Panc1 (cell line): ENCODE measurements at regions not wholly inside any gene's neighbourhood (a gene's known extent, or its start where the extent isn't known, plus 50 kb on each side); places are given as distances from the start of the nearest gene placed in this dataset.

ENCODE experiments used
- ATAC-seq: fragments of 200-7000 bp; cut with Tn5 transposase; 2 replicates; pipeline ENCODE4 v1.9.1; 2020; ENCODE audit warnings: mild to moderate bottlenecking, moderate library complexity
- BruUV-seq: library from RNA; stranded (reverse); fragments of 400-500 nt; replicated peaks from 2 replicates; lab custom pipeline; 2021; lab: Mats Ljungman, UMichigan
- CTCF ChIA-PET: fragments of 300-600 bp; sonication (Branson Sonifier 250); formaldehyde crosslinking; loops from one replicate; lab custom pipeline; 2022; ENCODE audit warnings: antibody characterized with exemption; lab: Charles Lee
- POLR2A ChIA-PET: fragments of 300-600 bp; sonication (Branson Sonifier 250); formaldehyde crosslinking; loops from one replicate; lab custom pipeline; 2022; ENCODE audit warnings: antibody characterized with exemption; lab: Charles Lee
- DNase-seq: peaks from one replicate; pipeline ENCODE4 v3.0.0-alpha.2; 2010; ENCODE audit warnings: low read depth, low spot score
- H3K27ac ChIP-seq: 2 replicates; pipeline ENCODE4 v1.5.1; 2011; ENCODE audit warnings: mild to moderate bottlenecking, low read length, inconsistent platforms
- H3K27me3 ChIP-seq: fragments of 200-500 bp; sonication (Bioruptor generic); 2 replicates; pipeline ENCODE4 v1.6.0; 2014; ENCODE audit warnings: low read length, inconsistent platforms; ENCODE audit not compliant: control insufficient read depth, insufficient read depth
- H3K36me3 ChIP-seq: fragments of 200-500 bp; sonication (Bioruptor generic); 2 replicates; pipeline ENCODE4 v1.5.1; 2014; ENCODE audit warnings: inconsistent platforms, mild to moderate bottlenecking, low read length, moderate library complexity; ENCODE audit not compliant: control insufficient read depth, insufficient read depth
- H3K4me1 ChIP-seq: 2 replicates; pipeline ENCODE4 v1.5.1; 2011; ENCODE audit warnings: inconsistent platforms, mild to moderate bottlenecking, low read length, moderate library complexity; ENCODE audit not compliant: control insufficient read depth, insufficient read depth
- H3K4me3 ChIP-seq, 2 experiments: 2 replicates each; pipeline ENCODE4 v1.5.1; 2011 to 2012; ENCODE audit warnings: low read depth in 2 of 2, low read length in 2 of 2, mild to moderate bottlenecking in 2 of 2, inconsistent platforms in 1 of 2, moderate library complexity in 1 of 2
- H3K9me3 ChIP-seq: fragments of 200-500 bp; sonication (Bioruptor generic); 2 replicates; pipeline ENCODE4 v1.5.1; 2014; ENCODE audit warnings: low read depth, mild to moderate bottlenecking, inconsistent platforms, low read length, moderate library complexity; ENCODE audit not compliant: control insufficient read depth, insufficient read depth
- CTCF ChIP-seq: fragments of 450-650 bp; IDR thresholded peaks from 2 replicates; pipeline ENCODE4 v1.5.1; 2017; ENCODE audit warnings: mild to moderate bottlenecking
- POLR2AphosphoS5 ChIP-seq: IDR thresholded peaks from 2 replicates; pipeline ENCODE4 v1.6.1; 2012; ENCODE audit warnings: mild to moderate bottlenecking, low read depth, low read length, moderate library complexity
- REST ChIP-seq, 2 experiments: IDR thresholded peaks; 2 replicates each; pipeline ENCODE4 v1.6.1; 2011 to 2012; ENCODE audit warnings: low read depth in 2 of 2, control low read depth in 1 of 2, low read length in 1 of 2, mild to moderate bottlenecking in 1 of 2, moderate library complexity in 1 of 2; ENCODE audit not compliant: insufficient read depth in 1 of 2
- SIN3A ChIP-seq: IDR thresholded peaks from 2 replicates; pipeline ENCODE4 v1.6.1; 2012; ENCODE audit warnings: low read depth, mild to moderate bottlenecking, low read length, moderate library complexity, borderline replicate concordance; ENCODE audit not compliant: insufficient read depth
- TCF7L2 ChIP-seq: IDR thresholded peaks from 2 replicates; pipeline ENCODE4 v1.6.1; 2011; ENCODE audit warnings: mild to moderate bottlenecking, low read depth, low read length, inconsistent platforms
- in situ Hi-C: cut with HindIII; loops from 2 replicates; pipeline ENCODE4 v1.10.0; 2016; ENCODE audit warnings: low sequenced_read_pairs, low pct_unique_long_range_greater_than_20kb
- intact Hi-C: fragments of 100-400 bp; cut with micrococcal nuclease; formaldehyde crosslinking; loops from one replicate; pipeline ENCODE4 v1.10.0; 2022; ENCODE audit not compliant: unreplicated experiment

GRCh38 chr5:117588611-117589010, 1014.0 kb upstream of the SEMA6A start:
- TF ChIP-seq CTCF (no peak), TCF7L2 (no peak), SIN3A (no peak), REST (IDR thresholded peaks at IDR 0.05; ENCODE audit: insufficient read depth in 1 of 2, low read depth in 2 of 2, low read length in 1 of 2) (no peak), POLR2AphosphoS5 (no peak)
- Histone ChIP-seq H3K36me3 (no peaks in the 10 kb centered on the region), H3K27ac (no peak overlapping the region), H3K4me3 (no peak overlapping the region), H3K27me3 (no peaks in the 10 kb centered on the region), H3K9me3 (no peaks in the 10 kb centered on the region), H3K4me1 (no peaks in the 10 kb centered on the region)
- in situ Hi-C loops, result no loop called here
- no peak for ATAC-seq
- no TSS peak for BruUV-seq
- ChIA-PET POLR2A (no interaction called here), CTCF (no interaction called here)
- intact Hi-C loops, result no loop called here
- no peak for DNase-seq

GRCh38 chr5:117587111-117587510, 1012.5 kb upstream of the SEMA6A start:
- no peak for TF ChIP-seq POLR2AphosphoS5
- TF ChIP-seq CTCF, result no peak
- no peak for TF ChIP-seq SIN3A
- TF ChIP-seq REST (IDR thresholded peaks at IDR 0.05; ENCODE audit: insufficient read depth in 1 of 2, low read depth in 2 of 2, low read length in 1 of 2), result no peak
- no peak for TF ChIP-seq TCF7L2
- no TSS peak for BruUV-seq
- ChIA-PET CTCF (no interaction called here), POLR2A (no interaction called here)
- H3K27me3 ChIP-seq, result no peaks in the 10 kb centered on the region
- DNase-seq (no peak), ATAC-seq (no peak)
- H3K4me1 ChIP-seq, result no peaks in the 10 kb centered on the region
- no peaks in the 10 kb centered on the region for H3K9me3 ChIP-seq
- H3K36me3 ChIP-seq, result no peaks in the 10 kb centered on the region
- H3K27ac ChIP-seq, result no peak overlapping the region
- intact Hi-C loops (no loop called here), in situ Hi-C loops (no loop called here)
- no peak overlapping the region for H3K4me3 ChIP-seq
